GM12875 (cell line): ENCODE measurements at regions not wholly inside any gene's neighbourhood (a gene's known extent, or its start where the extent isn't known, plus 50 kb on each side); places are given as distances from the start of the nearest gene placed in this dataset.

Experiments used
- H3K4me3 ChIP-seq: one replicate; pipeline ENCODE4 v1.5.1; 2011; ENCODE audit warnings: low read depth, low read length, control low read depth
- CTCF ChIP-seq: IDR thresholded peaks from 2 replicates; pipeline ENCODE4 v1.5.1; 2011; ENCODE audit warnings: low read depth, mild to moderate bottlenecking, control low read depth, inconsistent platforms, low read length, moderate library complexity, borderline replicate concordance; ENCODE audit not compliant: insufficient read depth

GRCh38 chr2:3000968-3001367 is 376.6 kb downstream of the EIPR1 start:
- H3K4me3 ChIP-seq: no peak overlapping the region
- TF ChIP-seq CTCF: no peak

- TF ChIP-seq CTCF: no peak
- no peak overlapping the region for H3K4me3 ChIP-seq
These were observed 377.5 kb downstream of the EIPR1 start for GRCh38 chr2:3000125-3000524.

- TF ChIP-seq CTCF: no peak
- H3K4me3 ChIP-seq: no peak overlapping the region
These were observed 378.6 kb downstream of the EIPR1 start for GRCh38 chr2:2998971-2999370.

GRCh38 chr2:2993172-2993692 is 384.4 kb downstream of the EIPR1 start:
- H3K4me3 ChIP-seq: no peak overlapping the region
- no peak for TF ChIP-seq CTCF

- no peak overlapping the region for H3K4me3 ChIP-seq
- TF ChIP-seq CTCF: no peak
These were observed 385.0 kb downstream of the EIPR1 start for GRCh38 chr2:2992634-2993033.

- no peak for TF ChIP-seq CTCF
- H3K4me3 ChIP-seq: no peak overlapping the region
These were observed 392.6 kb downstream of the EIPR1 start for GRCh38 chr2:2985020-2985419.

- TF ChIP-seq CTCF: no peak
- H3K4me3 ChIP-seq: no peak overlapping the region
These were observed 396.6 kb downstream of the EIPR1 start for GRCh38 chr2:2981000-2981399.
